Calu3 (cell line): ENCODE measurements at regions not wholly inside any gene's neighbourhood (a gene's known extent, or its start where the extent isn't known, plus 50 kb on each side); places are given as distances from the start of the nearest gene placed in this dataset.

Source experiments
- BruUV-seq: library from RNA; stranded (reverse); fragments of 400-500 nt; replicated peaks from 2 replicates; lab custom pipeline; 2021; lab: Mats Ljungman, UMichigan
- CTCF ChIA-PET: fragments of 300-600 bp; sonication (Branson Sonifier 250); formaldehyde crosslinking; loops from one replicate; lab custom pipeline; 2022; ENCODE audit warnings: antibody characterized with exemption; lab: Charles Lee
- DNase-seq: peaks from one replicate; pipeline ENCODE4 v3.0.0; 2022
- H3K27ac Mint-ChIP-seq: one replicate; pipeline ENCODE4 v1.8.0; 2022; ENCODE audit warnings: mixed read lengths; ENCODE audit not compliant: unreplicated experiment
- H3K27me3 Mint-ChIP-seq: one replicate; pipeline ENCODE4 v1.8.0; 2022; ENCODE audit warnings: mixed read lengths; ENCODE audit not compliant: unreplicated experiment
- H3K36me3 Mint-ChIP-seq: one replicate; pipeline ENCODE4 v1.8.0; 2022; ENCODE audit warnings: mild to moderate bottlenecking, moderate library complexity, mixed read lengths; ENCODE audit not compliant: insufficient read depth, unreplicated experiment
- H3K4me1 Mint-ChIP-seq: one replicate; pipeline ENCODE4 v1.8.0; 2022; ENCODE audit warnings: mild to moderate bottlenecking, low read depth, mixed read lengths; ENCODE audit not compliant: unreplicated experiment
- H3K4me3 Mint-ChIP-seq: one replicate; pipeline ENCODE4 v1.8.0; 2022; ENCODE audit warnings: mild to moderate bottlenecking, low read depth, moderate library complexity, mixed read lengths; ENCODE audit not compliant: unreplicated experiment
- H3K9me3 Mint-ChIP-seq: one replicate; pipeline ENCODE4 v1.8.0; 2022; ENCODE audit warnings: low read depth, mixed read lengths; ENCODE audit not compliant: unreplicated experiment
- intact Hi-C: fragments of 100-400 bp; cut with micrococcal nuclease; formaldehyde crosslinking; loops from one replicate; pipeline ENCODE4 v1.10.0; 2022; ENCODE audit not compliant: unreplicated experiment
- TF ChIP-seq, protein P1 (sequence below): fragments of 200-600 bp; IDR thresholded peaks from one replicate; pipeline ENCODE4 v1.8.0; 2022; ENCODE audit warnings: antibody characterized with exemption; ENCODE audit not compliant: unreplicated experiment

DNA sequence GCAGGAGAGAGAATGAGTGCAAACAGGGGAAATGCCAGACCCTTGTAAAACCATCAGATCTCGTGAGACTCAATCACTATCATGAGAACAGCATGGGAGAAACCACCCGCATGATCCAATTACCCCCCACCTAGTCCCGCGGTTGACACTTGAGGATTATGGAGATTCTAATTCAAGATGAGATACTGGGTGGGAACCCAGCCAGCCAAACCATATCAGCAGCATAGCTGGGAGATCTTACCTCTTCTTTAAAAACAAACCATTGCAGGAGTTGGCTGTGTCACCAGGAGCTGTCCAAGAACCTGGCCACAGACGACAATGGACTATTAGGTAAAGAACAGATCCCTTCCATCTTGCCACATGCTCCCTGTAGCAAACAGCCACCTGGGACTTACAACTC is 422.7 kb downstream of the MATN1 start:
- Mint-ChIP-seq H3K27me3 (peaks cover 95% of the 10 kb centered on the region), H3K36me3 (no peaks in the 10 kb centered on the region), H3K9me3 (no peaks in the 10 kb centered on the region), H3K27ac (no peak overlapping the region), H3K4me1 (no peaks in the 10 kb centered on the region), H3K4me3 (no peak overlapping the region)
- TF ChIP-seq, protein P1, sequence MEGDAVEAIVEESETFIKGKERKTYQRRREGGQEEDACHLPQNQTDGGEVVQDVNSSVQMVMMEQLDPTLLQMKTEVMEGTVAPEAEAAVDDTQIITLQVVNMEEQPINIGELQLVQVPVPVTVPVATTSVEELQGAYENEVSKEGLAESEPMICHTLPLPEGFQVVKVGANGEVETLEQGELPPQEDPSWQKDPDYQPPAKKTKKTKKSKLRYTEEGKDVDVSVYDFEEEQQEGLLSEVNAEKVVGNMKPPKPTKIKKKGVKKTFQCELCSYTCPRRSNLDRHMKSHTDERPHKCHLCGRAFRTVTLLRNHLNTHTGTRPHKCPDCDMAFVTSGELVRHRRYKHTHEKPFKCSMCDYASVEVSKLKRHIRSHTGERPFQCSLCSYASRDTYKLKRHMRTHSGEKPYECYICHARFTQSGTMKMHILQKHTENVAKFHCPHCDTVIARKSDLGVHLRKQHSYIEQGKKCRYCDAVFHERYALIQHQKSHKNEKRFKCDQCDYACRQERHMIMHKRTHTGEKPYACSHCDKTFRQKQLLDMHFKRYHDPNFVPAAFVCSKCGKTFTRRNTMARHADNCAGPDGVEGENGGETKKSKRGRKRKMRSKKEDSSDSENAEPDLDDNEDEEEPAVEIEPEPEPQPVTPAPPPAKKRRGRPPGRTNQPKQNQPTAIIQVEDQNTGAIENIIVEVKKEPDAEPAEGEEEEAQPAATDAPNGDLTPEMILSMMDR: no peak
- CTCF ChIA-PET: no interaction called here
- BruUV-seq: no TSS peak
- intact Hi-C loops: no loop called here
- no peak for DNase-seq

DNA sequence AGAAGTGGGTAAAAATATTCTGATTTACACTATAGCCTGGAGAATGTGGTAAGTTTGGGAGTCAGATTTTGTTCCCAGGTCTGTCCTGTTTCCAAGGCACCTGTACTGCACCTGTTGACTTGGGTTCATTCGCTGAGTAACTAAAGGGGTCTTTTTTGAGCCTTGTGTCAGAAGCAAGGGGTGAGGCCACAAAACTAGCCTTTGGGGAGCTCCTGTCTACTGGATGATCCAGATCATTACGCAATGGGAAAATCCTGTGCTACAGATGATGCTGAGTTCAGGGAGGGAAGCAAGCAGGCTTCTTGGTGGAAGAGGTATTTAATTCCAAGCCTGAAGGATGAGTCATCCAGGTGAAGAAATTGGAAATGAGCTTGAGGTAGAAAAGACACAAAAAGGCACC is 424.0 kb downstream of the MATN1 start:
- DNase-seq: no peak
- BruUV-seq: no TSS peak
- TF ChIP-seq, protein P1: no peak

DNA sequence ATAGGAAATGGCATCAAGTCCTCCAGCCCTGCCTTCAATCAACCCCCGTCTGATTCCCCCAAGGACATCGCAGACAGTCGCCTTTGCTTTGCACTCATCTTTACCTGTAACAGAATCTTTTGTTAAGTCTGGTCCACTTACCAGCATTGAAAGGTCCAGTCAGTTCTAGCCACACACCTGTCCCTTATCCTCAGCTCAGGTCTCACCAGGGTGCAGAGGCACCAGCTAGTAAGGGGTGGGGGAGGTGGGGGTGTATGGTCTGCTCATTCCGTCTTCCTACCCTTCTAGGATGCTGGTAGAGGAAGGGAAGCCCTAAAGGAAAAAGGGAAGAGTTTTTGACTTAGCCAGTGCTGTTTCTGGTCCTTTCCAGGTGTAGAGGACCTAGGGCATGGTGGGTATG is 427.7 kb downstream of the MATN1 start:
- Mint-ChIP-seq H3K27ac (no peak overlapping the region), H3K9me3 (no peaks in the 10 kb centered on the region), H3K27me3 (peaks cover 89% of the 10 kb centered on the region), H3K36me3 (no peaks in the 10 kb centered on the region), H3K4me1 (no peaks in the 10 kb centered on the region), H3K4me3 (no peak overlapping the region)
- TF ChIP-seq, protein P1: no peak
- CTCF ChIA-PET: no interaction called here
- no TSS peak for BruUV-seq
- intact Hi-C loops: no loop called here
- no peak for DNase-seq

More for the DNA sequence above, 424.0 kb downstream of the MATN1 start:
- no peaks in the 10 kb centered on the region for H3K9me3 Mint-ChIP-seq
- H3K36me3 Mint-ChIP-seq: no peaks in the 10 kb centered on the region
- H3K4me1 Mint-ChIP-seq: no peaks in the 10 kb centered on the region
- CTCF ChIA-PET: no interaction called here
- H3K4me3 Mint-ChIP-seq: no peak overlapping the region
- intact Hi-C loops: no loop called here
- H3K27ac Mint-ChIP-seq: no peak overlapping the region
- H3K27me3 Mint-ChIP-seq: peaks cover 89% of the 10 kb centered on the region

DNA sequence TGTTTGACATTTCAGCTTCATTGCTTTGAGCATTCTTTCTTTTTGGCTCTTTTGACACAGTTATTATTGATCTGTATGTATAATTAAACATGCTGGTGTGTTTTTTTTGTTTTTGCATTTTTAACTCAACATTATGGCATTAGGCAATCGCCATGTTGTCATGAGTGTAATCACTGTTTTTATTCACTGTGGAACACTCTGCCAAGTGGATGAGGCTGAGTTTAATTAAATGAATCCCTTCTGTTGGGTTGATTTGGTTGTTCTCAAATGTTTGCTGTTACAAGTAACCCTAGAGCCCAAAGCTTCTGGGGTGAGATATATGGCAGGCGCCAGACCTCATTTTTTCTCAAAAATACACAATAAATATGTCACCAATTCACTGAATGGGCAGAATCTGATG is 428.1 kb downstream of the MATN1 start:
- no TSS peak for BruUV-seq
- TF ChIP-seq, protein P1: no peak
- intact Hi-C loops: no loop called here
- no peaks in the 10 kb centered on the region for H3K4me1 Mint-ChIP-seq
- peaks cover 89% of the 10 kb centered on the region for H3K27me3 Mint-ChIP-seq
- no peaks in the 10 kb centered on the region for H3K36me3 Mint-ChIP-seq
- H3K4me3 Mint-ChIP-seq: no peak overlapping the region
- no peaks in the 10 kb centered on the region for H3K9me3 Mint-ChIP-seq
- DNase-seq: no peak
- H3K27ac Mint-ChIP-seq: no peak overlapping the region
- CTCF ChIA-PET: interaction anchor here (0.9 kb wide), 1 partner anchor 543 kb away, joined by 3 read pairs; no protein-coding TSS in a partner anchor
